ENCODE measurements at regions not wholly inside any gene's neighbourhood (a gene's known extent, or its start where the extent isn't known, plus 50 kb on each side); places are given as distances from the start of the nearest gene placed in this dataset.

DNA sequence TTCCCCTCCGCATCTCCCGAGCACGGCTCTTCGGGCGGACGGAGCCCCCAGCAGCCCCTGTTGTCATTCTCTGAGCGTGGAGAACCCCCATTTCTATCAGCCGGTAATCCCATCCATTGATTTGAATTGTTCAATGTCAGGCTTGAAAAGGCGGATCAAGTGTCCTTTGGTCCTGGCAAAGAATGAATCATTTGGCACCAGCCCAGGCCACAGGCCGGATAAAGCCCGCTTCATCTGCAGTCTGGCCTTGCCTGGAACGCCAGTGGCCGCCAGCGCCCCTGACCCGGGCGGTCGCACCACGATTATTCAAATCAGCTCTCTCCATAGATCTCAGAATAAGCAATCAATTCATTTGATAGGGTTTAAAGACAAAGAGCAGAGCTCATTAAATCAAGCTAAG, 188.9 kb downstream of the BRD1 start:
- TF ChIP-seq TCF4 (CRISPR knock-in tag; IDR thresholded peaks at IDR 0.05; ENCODE audit: borderline replicate concordance): no peak
- TF ChIP-seq, protein P1, sequence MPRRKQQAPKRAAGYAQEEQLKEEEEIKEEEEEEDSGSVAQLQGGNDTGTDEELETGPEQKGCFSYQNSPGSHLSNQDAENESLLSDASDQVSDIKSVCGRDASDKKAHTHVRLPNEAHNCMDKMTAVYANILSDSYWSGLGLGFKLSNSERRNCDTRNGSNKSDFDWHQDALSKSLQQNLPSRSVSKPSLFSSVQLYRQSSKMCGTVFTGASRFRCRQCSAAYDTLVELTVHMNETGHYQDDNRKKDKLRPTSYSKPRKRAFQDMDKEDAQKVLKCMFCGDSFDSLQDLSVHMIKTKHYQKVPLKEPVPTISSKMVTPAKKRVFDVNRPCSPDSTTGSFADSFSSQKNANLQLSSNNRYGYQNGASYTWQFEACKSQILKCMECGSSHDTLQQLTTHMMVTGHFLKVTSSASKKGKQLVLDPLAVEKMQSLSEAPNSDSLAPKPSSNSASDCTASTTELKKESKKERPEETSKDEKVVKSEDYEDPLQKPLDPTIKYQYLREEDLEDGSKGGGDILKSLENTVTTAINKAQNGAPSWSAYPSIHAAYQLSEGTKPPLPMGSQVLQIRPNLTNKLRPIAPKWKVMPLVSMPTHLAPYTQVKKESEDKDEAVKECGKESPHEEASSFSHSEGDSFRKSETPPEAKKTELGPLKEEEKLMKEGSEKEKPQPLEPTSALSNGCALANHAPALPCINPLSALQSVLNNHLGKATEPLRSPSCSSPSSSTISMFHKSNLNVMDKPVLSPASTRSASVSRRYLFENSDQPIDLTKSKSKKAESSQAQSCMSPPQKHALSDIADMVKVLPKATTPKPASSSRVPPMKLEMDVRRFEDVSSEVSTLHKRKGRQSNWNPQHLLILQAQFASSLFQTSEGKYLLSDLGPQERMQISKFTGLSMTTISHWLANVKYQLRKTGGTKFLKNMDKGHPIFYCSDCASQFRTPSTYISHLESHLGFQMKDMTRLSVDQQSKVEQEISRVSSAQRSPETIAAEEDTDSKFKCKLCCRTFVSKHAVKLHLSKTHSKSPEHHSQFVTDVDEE (CRISPR knock-in tag; IDR thresholded peaks at IDR 0.05): no peak
- TF ChIP-seq, protein P2, sequence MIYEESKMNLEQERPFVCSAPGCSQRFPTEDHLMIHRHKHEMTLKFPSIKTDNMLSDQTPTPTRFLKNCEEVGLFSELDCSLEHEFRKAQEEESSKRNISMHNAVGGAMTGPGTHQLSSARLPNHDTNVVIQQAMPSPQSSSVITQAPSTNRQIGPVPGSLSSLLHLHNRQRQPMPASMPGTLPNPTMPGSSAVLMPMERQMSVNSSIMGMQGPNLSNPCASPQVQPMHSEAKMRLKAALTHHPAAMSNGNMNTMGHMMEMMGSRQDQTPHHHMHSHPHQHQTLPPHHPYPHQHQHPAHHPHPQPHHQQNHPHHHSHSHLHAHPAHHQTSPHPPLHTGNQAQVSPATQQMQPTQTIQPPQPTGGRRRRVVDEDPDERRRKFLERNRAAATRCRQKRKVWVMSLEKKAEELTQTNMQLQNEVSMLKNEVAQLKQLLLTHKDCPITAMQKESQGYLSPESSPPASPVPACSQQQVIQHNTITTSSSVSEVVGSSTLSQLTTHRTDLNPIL (CRISPR knock-in tag; IDR thresholded peaks at IDR 0.05; ENCODE audit: low read depth): no peak
- TF ChIP-seq ZNF565 (CRISPR knock-in tag; conservative IDR thresholded peaks at IDR 0.05; ENCODE audit: low read depth): no peak
- peak; percentile 33; the same call in 2 of the 3 replicates for ATAC-seq

DNA sequence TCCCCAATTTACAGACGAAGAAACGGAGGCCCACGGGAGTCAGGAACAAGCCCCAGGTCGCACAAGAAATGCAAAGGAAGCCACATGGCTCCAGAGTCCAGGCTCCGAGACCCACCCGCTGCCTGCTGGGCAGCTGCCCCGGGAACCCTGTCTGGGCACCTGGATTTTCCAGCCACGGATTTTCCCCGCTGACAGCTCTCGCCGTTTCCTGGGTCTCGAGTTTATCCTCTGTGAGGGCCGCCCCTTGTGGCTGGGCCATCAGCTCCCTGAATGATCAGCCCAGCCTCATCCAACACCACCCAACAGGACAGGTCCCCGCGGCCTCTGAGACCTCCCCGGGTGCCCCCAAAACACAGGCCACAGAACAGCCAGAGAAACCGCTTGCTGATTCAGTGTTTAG, 189.7 kb downstream of the BRD1 start:
- TF ChIP-seq, protein P3, sequence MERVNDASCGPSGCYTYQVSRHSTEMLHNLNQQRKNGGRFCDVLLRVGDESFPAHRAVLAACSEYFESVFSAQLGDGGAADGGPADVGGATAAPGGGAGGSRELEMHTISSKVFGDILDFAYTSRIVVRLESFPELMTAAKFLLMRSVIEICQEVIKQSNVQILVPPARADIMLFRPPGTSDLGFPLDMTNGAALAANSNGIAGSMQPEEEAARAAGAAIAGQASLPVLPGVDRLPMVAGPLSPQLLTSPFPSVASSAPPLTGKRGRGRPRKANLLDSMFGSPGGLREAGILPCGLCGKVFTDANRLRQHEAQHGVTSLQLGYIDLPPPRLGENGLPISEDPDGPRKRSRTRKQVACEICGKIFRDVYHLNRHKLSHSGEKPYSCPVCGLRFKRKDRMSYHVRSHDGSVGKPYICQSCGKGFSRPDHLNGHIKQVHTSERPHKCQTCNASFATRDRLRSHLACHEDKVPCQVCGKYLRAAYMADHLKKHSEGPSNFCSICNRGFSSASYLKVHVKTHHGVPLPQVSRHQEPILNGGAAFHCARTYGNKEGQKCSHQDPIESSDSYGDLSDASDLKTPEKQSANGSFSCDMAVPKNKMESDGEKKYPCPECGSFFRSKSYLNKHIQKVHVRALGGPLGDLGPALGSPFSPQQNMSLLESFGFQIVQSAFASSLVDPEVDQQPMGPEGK (CRISPR knock-in tag; IDR thresholded peaks at IDR 0.05; ENCODE audit: borderline replicate concordance): no peak
- TF ChIP-seq ZFP3 (CRISPR knock-in tag; IDR thresholded peaks at IDR 0.05) (no peak), BACH2 (CRISPR knock-in tag; IDR thresholded peaks at IDR 0.05; ENCODE audit: borderline replicate concordance) (no peak), ZFP30 (CRISPR knock-in tag; IDR thresholded peaks at IDR 0.05) (no peak), TCF4 (CRISPR knock-in tag; IDR thresholded peaks at IDR 0.05; ENCODE audit: borderline replicate concordance) (no peak), ZNF70 (CRISPR knock-in tag; IDR thresholded peaks at IDR 0.05) (no peak), ISL1 (CRISPR knock-in tag; IDR thresholded peaks at IDR 0.05) (no peak), CSDC2 (CRISPR knock-in tag; IDR thresholded peaks at IDR 0.05) (no peak), OSR1 (CRISPR knock-in tag; IDR thresholded peaks at IDR 0.05) (no peak), RARB (CRISPR knock-in tag; IDR thresholded peaks at IDR 0.05) (no peak), ZNF565 (CRISPR knock-in tag; conservative IDR thresholded peaks at IDR 0.05; ENCODE audit: low read depth) (no peak), SNAI2 (CRISPR knock-in tag; IDR thresholded peaks at IDR 0.05) (no peak), ZC3H10 (CRISPR knock-in tag; IDR thresholded peaks at IDR 0.05) (no peak), ZNF8 (CRISPR knock-in tag; IDR thresholded peaks at IDR 0.05) (no peak), TOX (CRISPR knock-in tag; IDR thresholded peaks at IDR 0.05; ENCODE audit: borderline replicate concordance) (no peak)
- TF ChIP-seq, protein P1 (CRISPR knock-in tag; IDR thresholded peaks at IDR 0.05): no peak
- TF ChIP-seq, protein P4, sequence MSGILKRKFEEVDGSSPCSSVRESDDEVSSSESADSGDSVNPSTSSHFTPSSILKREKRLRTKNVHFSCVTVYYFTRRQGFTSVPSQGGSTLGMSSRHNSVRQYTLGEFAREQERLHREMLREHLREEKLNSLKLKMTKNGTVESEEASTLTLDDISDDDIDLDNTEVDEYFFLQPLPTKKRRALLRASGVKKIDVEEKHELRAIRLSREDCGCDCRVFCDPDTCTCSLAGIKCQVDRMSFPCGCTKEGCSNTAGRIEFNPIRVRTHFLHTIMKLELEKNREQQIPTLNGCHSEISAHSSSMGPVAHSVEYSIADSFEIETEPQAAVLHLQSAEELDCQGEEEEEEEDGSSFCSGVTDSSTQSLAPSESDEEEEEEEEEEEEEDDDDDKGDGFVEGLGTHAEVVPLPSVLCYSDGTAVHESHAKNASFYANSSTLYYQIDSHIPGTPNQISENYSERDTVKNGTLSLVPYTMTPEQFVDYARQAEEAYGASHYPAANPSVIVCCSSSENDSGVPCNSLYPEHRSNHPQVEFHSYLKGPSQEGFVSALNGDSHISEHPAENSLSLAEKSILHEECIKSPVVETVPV (CRISPR knock-in tag; IDR thresholded peaks at IDR 0.05): no peak
- TF ChIP-seq, protein P5, sequence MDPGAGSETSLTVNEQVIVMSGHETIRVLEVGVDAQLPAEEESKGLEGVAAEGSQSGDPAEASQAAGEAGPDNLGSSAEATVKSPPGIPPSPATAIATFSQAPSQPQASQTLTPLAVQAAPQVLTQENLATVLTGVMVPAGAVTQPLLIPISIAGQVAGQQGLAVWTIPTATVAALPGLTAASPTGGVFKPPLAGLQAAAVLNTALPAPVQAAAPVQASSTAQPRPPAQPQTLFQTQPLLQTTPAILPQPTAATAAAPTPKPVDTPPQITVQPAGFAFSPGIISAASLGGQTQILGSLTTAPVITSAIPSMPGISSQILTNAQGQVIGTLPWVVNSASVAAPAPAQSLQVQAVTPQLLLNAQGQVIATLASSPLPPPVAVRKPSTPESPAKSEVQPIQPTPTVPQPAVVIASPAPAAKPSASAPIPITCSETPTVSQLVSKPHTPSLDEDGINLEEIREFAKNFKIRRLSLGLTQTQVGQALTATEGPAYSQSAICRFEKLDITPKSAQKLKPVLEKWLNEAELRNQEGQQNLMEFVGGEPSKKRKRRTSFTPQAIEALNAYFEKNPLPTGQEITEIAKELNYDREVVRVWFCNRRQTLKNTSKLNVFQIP (CRISPR knock-in tag; IDR thresholded peaks at IDR 0.05; ENCODE audit: borderline replicate concordance, low read depth): no peak
- TF ChIP-seq, protein P2 (CRISPR knock-in tag; IDR thresholded peaks at IDR 0.05; ENCODE audit: low read depth): no peak
- no peak for ATAC-seq

All from SK-N-SH treated with all-trans-retinoic acid at 6 μM for 48 hours (cell line).